Glutamatergic neuron (in vitro differentiated cells): ENCODE measurements at regions not wholly inside any gene's neighbourhood (a gene's known extent, or its start where the extent isn't known, plus 50 kb on each side); places are given as distances from the start of the nearest gene placed in this dataset.
"Not testable (repeated sequence)": the region's sequence is repeated elsewhere in the genome, so short reads cannot be mapped to it uniquely, and the experiment has no call there.

Experiments
- DNase-seq: peaks from one replicate; pipeline ENCODE4 v3.0.0; 2022
- H3K27ac Mint-ChIP-seq: one replicate; pipeline ENCODE4 v1.8.0; 2020; ENCODE audit warnings: mild to moderate bottlenecking, mixed read lengths, inconsistent platforms; ENCODE audit not compliant: unreplicated experiment
- H3K27me3 Mint-ChIP-seq: one replicate; pipeline ENCODE4 v1.8.0; 2020; ENCODE audit warnings: mild to moderate bottlenecking, moderate library complexity, mixed read lengths, inconsistent platforms; ENCODE audit not compliant: unreplicated experiment
- H3K36me3 Mint-ChIP-seq: one replicate; pipeline ENCODE4 v1.8.0; 2020; ENCODE audit warnings: mild to moderate bottlenecking, mixed read lengths, inconsistent platforms; ENCODE audit not compliant: unreplicated experiment
- H3K4me1 Mint-ChIP-seq: one replicate; pipeline ENCODE4 v1.8.0; 2020; ENCODE audit warnings: mild to moderate bottlenecking, low read depth, mixed read lengths, inconsistent platforms; ENCODE audit not compliant: unreplicated experiment
- H3K4me3 Mint-ChIP-seq: one replicate; pipeline ENCODE4 v1.8.0; 2020; ENCODE audit warnings: mild to moderate bottlenecking, mixed read lengths, inconsistent platforms; ENCODE audit not compliant: unreplicated experiment
- H3K9me3 Mint-ChIP-seq: one replicate; pipeline ENCODE4 v1.8.0; 2020; ENCODE audit warnings: mild to moderate bottlenecking, moderate library complexity, mixed read lengths, inconsistent platforms; ENCODE audit not compliant: unreplicated experiment
- TF ChIP-seq, protein P1 (sequence below): fragments of 200-600 bp; sonication (generic); IDR thresholded peaks from one replicate; pipeline ENCODE4 v1.5.0; 2021; ENCODE audit not compliant: partially characterized antibody, unreplicated experiment

DNA sequence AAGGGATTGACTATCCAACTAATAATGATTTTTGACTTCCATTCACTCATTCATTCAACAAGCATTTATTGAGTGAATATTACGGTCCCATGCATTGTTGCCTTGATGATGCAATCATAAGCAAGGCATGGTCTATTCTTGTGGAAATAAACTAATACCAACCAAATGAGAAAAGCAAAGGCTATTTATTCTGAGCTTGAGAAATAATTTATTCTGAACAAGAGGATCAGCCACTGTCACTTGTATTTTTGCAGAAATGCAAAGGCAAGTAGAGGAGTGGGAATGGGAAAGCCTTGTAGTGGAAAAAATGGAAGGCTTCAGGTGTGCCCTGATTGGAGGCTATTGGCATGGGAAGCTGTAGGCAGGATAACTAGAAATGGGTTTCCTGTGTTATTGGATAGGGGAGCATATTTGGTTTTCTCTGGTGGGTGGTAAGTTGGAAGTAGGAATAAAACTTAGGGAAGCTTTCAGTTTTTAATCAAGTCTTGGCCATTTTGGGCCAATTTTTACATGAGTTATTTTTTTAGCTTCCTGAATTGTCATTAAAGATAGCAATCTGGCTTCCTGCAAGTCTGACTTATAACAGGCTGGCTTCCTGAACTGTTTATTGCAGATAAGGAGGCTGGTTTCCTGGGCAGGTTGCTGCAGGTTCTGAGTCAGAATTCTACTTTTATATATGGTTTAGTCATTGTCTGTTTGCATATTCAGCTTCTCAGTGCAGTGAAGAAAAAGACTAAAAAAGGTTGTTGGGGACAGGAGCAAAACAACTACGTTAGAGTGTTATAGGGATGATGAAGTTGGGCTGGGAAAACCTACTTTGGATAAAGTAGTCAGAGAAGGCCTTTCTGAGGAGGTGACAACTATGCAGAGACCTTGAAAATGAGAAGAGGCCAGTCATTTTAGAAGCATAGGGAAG is 106.7 kb downstream of the APIP start:
- Mint-ChIP-seq H3K27ac (no peak overlapping the region), H3K27me3 (no peaks in the 10 kb centered on the region), H3K36me3 (peaks cover 11% of the 10 kb centered on the region), H3K4me1 (no peaks in the 10 kb centered on the region), H3K9me3 (no peaks in the 10 kb centered on the region), H3K4me3 (no peak overlapping the region)
- DNase-seq, result no peak
- TF ChIP-seq, protein P1, sequence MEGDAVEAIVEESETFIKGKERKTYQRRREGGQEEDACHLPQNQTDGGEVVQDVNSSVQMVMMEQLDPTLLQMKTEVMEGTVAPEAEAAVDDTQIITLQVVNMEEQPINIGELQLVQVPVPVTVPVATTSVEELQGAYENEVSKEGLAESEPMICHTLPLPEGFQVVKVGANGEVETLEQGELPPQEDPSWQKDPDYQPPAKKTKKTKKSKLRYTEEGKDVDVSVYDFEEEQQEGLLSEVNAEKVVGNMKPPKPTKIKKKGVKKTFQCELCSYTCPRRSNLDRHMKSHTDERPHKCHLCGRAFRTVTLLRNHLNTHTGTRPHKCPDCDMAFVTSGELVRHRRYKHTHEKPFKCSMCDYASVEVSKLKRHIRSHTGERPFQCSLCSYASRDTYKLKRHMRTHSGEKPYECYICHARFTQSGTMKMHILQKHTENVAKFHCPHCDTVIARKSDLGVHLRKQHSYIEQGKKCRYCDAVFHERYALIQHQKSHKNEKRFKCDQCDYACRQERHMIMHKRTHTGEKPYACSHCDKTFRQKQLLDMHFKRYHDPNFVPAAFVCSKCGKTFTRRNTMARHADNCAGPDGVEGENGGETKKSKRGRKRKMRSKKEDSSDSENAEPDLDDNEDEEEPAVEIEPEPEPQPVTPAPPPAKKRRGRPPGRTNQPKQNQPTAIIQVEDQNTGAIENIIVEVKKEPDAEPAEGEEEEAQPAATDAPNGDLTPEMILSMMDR, result no peak

DNA sequence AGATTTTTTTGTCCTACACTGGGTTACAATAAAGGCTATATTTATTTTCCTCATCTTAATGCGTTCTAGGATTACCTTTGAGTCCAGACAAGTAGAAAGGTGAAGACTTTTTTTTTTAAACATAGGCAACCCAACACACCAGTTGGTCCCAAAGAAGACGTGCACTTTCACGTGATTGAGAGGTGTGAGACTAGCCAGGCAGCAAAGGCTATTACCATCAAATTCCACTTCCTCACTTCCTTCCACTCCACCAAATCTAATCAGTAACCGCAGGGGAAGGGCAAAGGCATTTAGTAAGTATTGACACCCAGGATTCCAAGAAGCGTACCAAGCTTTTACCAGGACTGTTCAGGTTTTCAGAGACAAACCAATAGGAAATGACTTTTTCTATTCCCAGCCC is 109.3 kb downstream of the APIP start:
- no peak overlapping the region for H3K4me3 Mint-ChIP-seq
- no peaks in the 10 kb centered on the region for H3K9me3 Mint-ChIP-seq
- H3K4me1 Mint-ChIP-seq, result no peaks in the 10 kb centered on the region
- TF ChIP-seq, protein P1, result no peak
- no peak for DNase-seq
- H3K36me3 Mint-ChIP-seq, result no peaks in the 10 kb centered on the region
- H3K27me3 Mint-ChIP-seq, result no peaks in the 10 kb centered on the region
- no peak overlapping the region for H3K27ac Mint-ChIP-seq

DNA sequence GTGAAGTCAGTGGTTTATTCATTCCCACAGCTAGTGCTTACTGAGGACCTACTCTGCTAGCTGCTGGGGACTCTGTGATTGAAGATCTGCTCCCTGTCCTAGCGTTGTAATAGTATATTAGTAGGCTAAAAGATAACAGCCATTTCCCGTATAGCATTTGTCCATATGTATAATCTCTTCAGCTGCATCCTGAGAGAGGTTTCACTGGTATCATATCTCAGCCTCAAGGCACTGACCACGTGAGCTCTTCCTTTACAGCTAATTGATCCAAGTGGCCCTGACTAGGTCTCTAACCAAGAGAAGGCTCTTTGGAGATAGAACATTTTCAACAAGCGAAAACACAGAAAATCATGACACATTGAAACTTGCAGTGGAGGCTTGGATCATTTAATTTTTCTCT is 110.2 kb downstream of the APIP start:
- Mint-ChIP-seq H3K4me1 (no peaks in the 10 kb centered on the region), H3K27me3 (no peaks in the 10 kb centered on the region), H3K4me3 (no peak overlapping the region), H3K36me3 (no peaks in the 10 kb centered on the region), H3K9me3 (no peaks in the 10 kb centered on the region), H3K27ac (no peak overlapping the region)
- TF ChIP-seq, protein P1, result no peak
- no peak for DNase-seq

DNA sequence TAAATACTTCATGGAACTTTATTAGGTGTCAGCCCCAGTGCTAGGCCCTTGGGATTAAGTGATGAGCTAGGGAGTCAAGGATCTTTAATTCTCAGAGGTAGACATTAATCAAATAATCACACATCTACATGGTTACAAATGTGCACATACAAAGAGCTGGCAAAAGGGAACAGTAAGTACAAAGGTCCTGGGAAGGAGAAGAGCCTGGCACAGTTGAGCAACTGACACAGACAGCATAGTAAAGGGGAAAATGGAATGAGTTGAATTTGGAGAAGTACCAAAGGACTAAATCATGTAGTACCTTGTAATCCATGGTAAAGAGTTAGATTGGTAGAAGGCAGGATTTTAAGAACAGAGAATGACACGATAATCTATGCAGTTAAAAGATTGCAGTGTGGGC is 116.3 kb downstream of the APIP start:
- DNase-seq, result no peak
- peaks cover 16% of the 10 kb centered on the region for H3K36me3 Mint-ChIP-seq

DNA sequence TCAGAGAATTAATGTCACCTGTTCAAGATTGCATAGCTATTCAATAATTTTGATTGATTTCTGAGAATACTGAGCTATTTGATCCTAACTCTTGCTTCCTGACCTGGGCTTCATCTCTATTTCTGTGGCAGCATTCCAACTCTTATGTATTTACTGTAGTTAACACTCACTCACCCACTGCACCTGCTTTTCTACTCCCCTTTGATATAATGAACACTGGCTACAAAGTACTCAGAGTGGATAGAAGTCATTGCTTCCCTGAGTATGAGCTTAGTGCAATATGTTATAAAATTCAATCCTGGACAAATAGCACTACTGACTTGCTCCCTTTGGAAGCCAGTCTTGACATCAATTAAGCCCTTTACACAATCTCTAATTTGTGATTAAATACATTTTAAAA is 117.2 kb downstream of the APIP start:
- H3K27ac Mint-ChIP-seq, result no peak overlapping the region
- no peaks in the 10 kb centered on the region for H3K27me3 Mint-ChIP-seq
- peaks cover 24% of the 10 kb centered on the region for H3K36me3 Mint-ChIP-seq
- peaks cover 2% of the 10 kb centered on the region for H3K4me1 Mint-ChIP-seq
- TF ChIP-seq, protein P1, result no peak
- H3K4me3 Mint-ChIP-seq, result no peak overlapping the region
- no peak for DNase-seq
- H3K9me3 Mint-ChIP-seq, result peaks cover 7% of the 10 kb centered on the region

More for the DNA sequence above, 116.3 kb downstream of the APIP start:
- Mint-ChIP-seq H3K27ac (no peak overlapping the region), H3K4me3 (no peak overlapping the region), H3K27me3 (no peaks in the 10 kb centered on the region), H3K9me3 (peaks cover 4% of the 10 kb centered on the region), H3K4me1 (peaks cover 2% of the 10 kb centered on the region)
- TF ChIP-seq, protein P1, result no peak

DNA sequence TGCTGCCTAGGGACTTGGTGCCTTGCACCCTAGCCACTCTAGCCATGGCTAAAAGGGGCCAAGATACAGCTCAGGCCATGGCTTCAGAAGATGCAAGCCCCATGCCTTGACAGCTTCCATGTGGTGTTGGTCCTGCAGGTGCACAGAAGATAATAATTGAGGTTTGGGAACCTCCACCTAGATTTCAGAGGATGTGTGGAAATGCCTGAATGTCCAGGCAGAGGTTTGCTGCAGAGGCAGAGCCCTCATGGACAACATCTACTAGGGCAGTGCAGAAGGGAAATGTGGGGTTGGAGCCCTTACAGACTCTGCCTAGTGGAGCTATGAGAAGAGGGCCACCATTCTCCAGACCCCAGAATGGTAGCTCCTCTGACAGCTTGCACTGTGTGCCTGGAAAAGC is 118.7 kb downstream of the APIP start:
- H3K9me3 Mint-ChIP-seq, DNase-seq, H3K27me3 Mint-ChIP-seq, H3K4me1 Mint-ChIP-seq, H3K4me3 Mint-ChIP-seq, H3K27ac Mint-ChIP-seq: not testable (repeated sequence)
- H3K36me3 Mint-ChIP-seq, result peaks cover 24% of the 10 kb centered on the region
